Posterior vena cava (tissue), 2 donors: ENCODE measurements at regions not wholly inside any gene's neighbourhood (a gene's known extent, or its start where the extent isn't known, plus 50 kb on each side); places are given as distances from the start of the nearest gene placed in this dataset.

Experiments
- DNase-seq: peaks from one replicate; pipeline ENCODE4 v3.0.0-alpha.2; 2020; ENCODE audit warnings: low spot score
- intact Hi-C, 2 donors: fragments of 100-400 bp; cut with DNase I; formaldehyde crosslinking; loops; one replicate each; pipeline versions ENCODE4 v1.14.1 to v1.14.2; 2022 to 2023
- donor health status: DM: yes; HTN: yes; CAD: no.
- donor health status: DM: yes; HTN: yes; CAD: no.

- DNase-seq = no peak
- intact Hi-C loops = no loop called here
These were observed 308.1 kb downstream of the GPATCH2 start for GRCh38 chr1:217322834-217323233.

GRCh38 chr1:217315346-217315745 lies 315.5 kb downstream of the GPATCH2 start:
- intact Hi-C loops = no loop called here
- DNase-seq = no peak

DNA sequence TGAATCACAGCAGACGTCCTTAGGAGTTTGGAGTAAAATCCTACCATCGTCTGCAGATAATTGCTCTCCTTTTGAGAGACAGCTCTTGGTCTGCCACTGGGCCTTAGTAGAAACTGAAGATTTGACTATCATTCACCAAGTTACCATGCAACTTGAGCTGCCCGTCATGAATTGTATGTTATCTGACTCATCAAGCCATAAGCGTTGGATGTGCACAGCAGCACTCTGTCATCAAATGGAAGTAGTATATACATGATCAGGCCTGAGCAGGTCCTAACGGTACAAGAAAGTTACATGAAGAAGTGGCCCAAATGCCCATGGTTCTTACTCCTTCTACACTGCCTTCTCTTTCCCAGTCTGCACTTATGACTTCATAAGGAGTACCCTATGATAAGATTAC lies 317.8 kb downstream of the GPATCH2 start:
- intact Hi-C loops = no loop called here
- no peak for DNase-seq

DNA sequence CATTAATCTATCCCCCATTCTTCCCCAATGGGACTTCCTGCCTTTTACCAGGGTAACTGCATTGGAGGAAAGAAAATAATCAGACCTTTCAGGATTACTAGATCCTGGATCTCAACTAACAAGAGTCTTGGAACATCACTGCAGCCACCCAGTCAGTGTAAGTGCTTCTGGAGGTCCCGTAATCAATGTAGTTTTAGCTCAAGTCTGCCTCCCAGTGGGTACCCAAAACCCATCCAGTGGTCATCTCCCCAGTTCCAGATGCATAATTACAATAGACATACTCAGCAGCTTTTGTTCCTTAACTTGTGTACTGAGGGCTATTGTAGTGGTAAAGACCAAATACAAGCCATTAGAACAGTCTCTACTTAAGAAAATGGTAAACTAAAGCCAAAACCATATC lies 319.1 kb downstream of the GPATCH2 start:
- intact Hi-C loops = no loop called here
- no peak for DNase-seq

- intact Hi-C loops = no loop called here
These were observed 319.6 kb downstream of the GPATCH2 start for GRCh38 chr1:217311269-217311668.

DNA sequence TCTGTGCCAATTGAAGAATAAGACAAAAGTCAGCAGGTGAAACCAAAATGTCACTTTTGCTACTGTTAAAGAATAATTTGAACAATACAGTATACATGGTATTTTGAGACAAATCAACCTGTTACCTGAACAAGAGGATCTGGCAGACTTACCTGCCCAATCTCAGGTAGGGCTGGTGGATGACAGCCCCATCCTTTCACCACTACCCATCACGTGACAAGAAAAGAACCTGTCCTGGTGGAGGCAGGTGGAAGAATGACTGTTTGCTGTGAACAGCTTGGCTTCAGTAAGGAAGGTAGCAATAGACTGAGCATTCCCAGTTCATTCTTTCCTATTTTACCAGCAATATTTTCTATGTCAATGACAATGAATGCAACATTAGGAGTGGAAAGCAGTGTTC lies 349.6 kb downstream of the GPATCH2 start:
- no peak for DNase-seq
- intact Hi-C loops = no loop called here

More at GRCh38 chr1:217311269-217311668, 319.6 kb downstream of the GPATCH2 start:
- no peak for DNase-seq

- no peak for DNase-seq
- intact Hi-C loops = no loop called here
These were observed 355.1 kb downstream of the GPATCH2 start for GRCh38 chr1:217275655-217276398.

DNA sequence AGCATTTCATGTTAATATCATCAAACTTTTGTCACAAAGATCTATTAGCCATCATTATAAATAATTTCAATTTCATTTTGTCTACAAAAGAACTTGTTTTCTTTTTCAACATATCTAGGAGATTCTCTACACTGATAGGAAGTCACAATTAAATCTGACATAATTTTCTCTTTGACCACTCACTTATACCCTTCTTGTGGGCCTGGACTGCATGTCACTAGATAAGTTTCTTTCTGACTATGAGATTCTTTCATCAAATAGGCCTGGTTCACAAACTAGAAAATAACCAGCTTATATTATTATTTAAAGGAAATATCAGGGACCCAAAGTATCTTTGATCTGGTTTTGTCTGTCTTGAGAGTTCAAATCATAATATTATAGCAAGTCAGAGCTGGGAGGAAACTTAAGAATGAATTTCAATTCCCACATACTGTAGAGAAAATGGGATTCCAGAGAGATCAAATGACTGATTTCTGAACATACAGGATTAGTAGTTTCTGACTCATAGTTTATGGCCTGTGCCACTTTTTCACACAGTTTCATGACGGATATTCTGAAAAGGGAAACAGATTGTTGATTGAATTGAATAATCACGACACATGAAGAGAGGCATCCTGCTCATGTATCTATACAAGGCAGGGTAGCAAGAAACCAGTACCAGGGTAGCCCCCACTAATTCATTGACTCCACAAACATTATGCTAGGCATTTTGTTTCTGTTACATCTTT lies 355.8 kb downstream of the GPATCH2 start:
- DNase-seq = no peak
- intact Hi-C loops = no loop called here

GRCh38 chr1:217274416-217274815 lies 356.5 kb downstream of the GPATCH2 start:
- intact Hi-C loops = no loop called here
- no peak for DNase-seq

GRCh38 chr1:217273866-217274265 lies 357.0 kb downstream of the GPATCH2 start:
- DNase-seq = no peak
- intact Hi-C loops = no loop called here

GRCh38 chr1:217272385-217272784 lies 358.5 kb downstream of the GPATCH2 start:
- intact Hi-C loops = no loop called here
- no peak for DNase-seq

- DNase-seq = no peak
These were observed 360.8 kb downstream of the GPATCH2 start for GRCh38 chr1:217270101-217270500.

DNA sequence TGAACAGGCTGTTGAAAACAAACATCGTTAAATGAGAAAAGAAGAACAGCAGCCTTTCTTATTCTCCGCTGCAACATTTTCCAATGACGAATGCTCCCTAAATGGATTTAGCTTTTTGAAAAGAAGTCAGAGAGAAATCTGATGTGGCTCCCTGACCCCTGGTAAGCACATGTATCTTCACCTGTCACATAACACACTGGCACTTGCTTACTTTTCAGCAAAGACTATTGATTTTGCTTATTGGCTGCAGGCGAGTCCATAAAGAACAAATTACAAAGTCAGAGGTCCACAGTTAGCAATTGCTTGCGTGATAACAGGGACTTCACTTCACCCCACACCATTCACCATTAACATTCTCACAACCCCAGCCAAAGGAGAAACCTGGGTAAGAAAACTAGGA lies 362.8 kb downstream of the GPATCH2 start:
- intact Hi-C loops = no loop called here
- DNase-seq = no peak

More at GRCh38 chr1:217270101-217270500, 360.8 kb downstream of the GPATCH2 start:
- intact Hi-C loops = no loop called here

- DNase-seq = no peak
- intact Hi-C loops = no loop called here
These were observed 369.3 kb downstream of the GPATCH2 start for GRCh38 chr1:217261636-217262035.

DNA sequence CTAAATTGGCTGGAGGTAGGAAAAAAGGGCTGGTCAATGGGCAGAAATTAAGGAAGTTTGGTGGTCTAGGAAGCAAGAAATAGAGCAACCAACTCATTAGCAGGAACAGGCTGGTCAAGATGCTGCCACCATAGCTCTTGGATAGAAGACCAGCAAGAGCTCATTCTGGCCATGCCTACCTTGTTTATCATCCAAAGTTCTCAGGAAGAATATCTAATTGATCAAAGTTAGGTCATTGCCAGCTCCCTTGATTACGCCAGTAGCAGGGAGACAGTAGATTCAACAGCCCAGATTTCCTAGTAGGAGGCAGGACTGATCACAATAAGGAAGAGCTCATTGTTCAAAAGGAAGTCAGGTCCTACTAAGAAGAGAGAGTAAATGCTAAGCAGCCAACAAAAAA lies 370.2 kb downstream of the GPATCH2 start:
- DNase-seq = no peak
- intact Hi-C loops = no loop called here

GRCh38 chr1:217253985-217254384 lies 376.9 kb downstream of the GPATCH2 start:
- DNase-seq = no peak
- intact Hi-C loops = no loop called here

DNA sequence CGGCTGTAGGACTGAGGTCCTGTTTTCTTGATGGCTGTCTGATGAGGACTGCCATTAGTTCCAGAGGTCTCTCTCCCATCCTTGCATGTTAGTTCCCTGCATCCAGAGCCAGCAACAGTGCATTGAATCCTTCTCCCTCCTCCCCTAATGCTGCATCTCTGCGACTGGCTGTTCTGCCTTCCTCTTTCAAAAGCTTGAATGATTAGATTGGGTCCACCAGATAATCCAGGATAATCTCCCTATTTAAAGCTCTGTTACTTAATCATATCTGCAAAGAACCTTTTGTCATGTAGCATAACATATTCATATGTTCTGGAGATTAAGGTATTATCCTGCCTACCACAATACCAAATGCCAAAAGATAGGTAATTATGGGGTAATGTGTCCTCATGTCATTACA lies 377.5 kb downstream of the GPATCH2 start:
- DNase-seq = no peak
- intact Hi-C loops = no loop called here

GRCh38 chr1:217251121-217251520 lies 379.8 kb downstream of the GPATCH2 start:
- intact Hi-C loops = no loop called here
- DNase-seq = no peak

DNA sequence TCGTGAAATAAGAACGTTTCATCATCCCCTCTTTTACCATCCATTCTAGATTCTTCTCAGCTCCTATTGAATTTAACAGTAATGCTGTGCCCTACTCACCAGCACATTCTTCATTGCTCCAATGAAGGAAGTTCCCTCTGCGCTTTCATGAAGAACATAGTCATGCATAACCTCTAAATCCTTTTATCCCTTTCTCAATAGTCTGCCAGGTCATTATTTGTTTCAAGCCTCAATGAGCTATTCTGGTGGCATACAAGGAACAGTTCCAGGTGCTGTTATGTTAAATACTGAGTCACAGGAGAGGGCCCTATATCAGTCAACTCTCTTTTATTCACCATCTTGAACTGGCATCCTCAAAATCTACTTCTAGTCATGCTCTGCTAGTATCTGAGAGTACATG lies 381.0 kb downstream of the GPATCH2 start:
- no peak for DNase-seq
- intact Hi-C loops = no loop called here

DNA sequence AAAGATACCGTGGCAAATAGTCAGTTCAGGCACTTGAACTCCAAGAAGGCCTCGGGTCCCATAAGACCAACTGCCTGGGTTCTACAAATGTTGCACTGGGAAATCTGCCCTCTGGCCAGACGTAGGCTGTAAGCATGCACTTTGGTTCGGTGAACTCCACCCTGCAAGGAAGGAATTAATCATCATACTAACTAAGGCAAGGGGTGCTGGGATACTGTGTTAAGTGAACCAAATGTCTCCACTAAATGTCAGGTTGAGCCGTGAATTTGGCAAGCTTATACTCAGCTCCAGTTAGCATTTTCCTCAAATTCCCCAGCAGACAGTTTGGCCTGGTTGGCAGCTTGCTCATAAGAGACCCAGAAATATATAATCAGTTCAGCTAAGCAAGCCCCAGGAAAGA lies 385.9 kb downstream of the GPATCH2 start:
- DNase-seq = no peak
- intact Hi-C loops = no loop called here

DNA sequence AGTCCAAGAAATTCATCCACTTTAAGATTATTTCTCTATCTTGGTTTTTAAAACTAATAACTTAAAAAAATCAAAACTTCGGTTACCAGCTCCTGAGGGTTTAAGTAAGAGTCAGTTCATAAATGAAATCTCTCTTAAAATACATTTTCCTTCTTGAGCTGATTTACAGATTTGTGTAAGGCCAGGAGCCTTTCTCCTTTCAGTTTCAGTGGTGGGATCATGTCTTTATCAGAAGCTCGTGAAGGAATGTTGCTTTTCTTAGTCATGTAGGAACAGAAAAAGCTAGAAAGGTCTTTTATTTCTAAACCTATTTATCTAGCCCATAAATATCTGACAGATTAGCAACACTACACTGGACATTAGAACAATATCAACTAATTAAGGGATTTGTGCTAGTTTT lies 390.2 kb downstream of the GPATCH2 start:
- intact Hi-C loops = no loop called here
- no peak for DNase-seq
